DOHH2 (cell line): ENCODE measurements at regions not wholly inside any gene's neighbourhood (a gene's known extent, or its start where the extent isn't known, plus 50 kb on each side); places are given as distances from the start of the nearest gene placed in this dataset.

Experiments used
- EZH2phosphoT487 ChIP-seq: fragments of 200-600 bp; sonication (generic); IDR thresholded peaks from 2 replicates; pipeline ENCODE4 v1.6.1; 2017; ENCODE audit warnings: borderline replicate concordance, mild to moderate bottlenecking, antibody characterized with exemption, low read length, moderate library complexity, mixed read lengths
- TF ChIP-seq, protein P1 (sequence below): fragments of 200-600 bp; sonication (generic); IDR thresholded peaks from one replicate; pipeline ENCODE4 v1.5.1; 2014; ENCODE audit warnings: antibody characterized with exemption, mild to moderate bottlenecking, low read depth, low read length; ENCODE audit not compliant: poor library complexity, severe bottlenecking

- TF ChIP-seq, protein P1, sequence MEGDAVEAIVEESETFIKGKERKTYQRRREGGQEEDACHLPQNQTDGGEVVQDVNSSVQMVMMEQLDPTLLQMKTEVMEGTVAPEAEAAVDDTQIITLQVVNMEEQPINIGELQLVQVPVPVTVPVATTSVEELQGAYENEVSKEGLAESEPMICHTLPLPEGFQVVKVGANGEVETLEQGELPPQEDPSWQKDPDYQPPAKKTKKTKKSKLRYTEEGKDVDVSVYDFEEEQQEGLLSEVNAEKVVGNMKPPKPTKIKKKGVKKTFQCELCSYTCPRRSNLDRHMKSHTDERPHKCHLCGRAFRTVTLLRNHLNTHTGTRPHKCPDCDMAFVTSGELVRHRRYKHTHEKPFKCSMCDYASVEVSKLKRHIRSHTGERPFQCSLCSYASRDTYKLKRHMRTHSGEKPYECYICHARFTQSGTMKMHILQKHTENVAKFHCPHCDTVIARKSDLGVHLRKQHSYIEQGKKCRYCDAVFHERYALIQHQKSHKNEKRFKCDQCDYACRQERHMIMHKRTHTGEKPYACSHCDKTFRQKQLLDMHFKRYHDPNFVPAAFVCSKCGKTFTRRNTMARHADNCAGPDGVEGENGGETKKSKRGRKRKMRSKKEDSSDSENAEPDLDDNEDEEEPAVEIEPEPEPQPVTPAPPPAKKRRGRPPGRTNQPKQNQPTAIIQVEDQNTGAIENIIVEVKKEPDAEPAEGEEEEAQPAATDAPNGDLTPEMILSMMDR, result no peak
- TF ChIP-seq EZH2phosphoT487, result no peak
Observed at GRCh38 chr5:168006456-168007130, 284.9 kb upstream of the WWC1 start.
